NCI-H1694 treated with DMSO at 0.1 percent for 48 hours (cell line): ENCODE measurements at regions not wholly inside any gene's neighbourhood (a gene's known extent, or its start where the extent isn't known, plus 50 kb on each side); places are given as distances from the start of the nearest gene placed in this dataset.
A peak's percentile ranks its signal among the peaks of the same experiment; 100 is the strongest.
"Not testable (repeated sequence)": the region's sequence is repeated elsewhere in the genome, so short reads cannot be mapped to it uniquely, and the experiment has no call there.

ENCODE experiments used
- DNase-seq: peaks from one replicate; lab custom pipeline; 2025; lab: John Stamatoyannopoulos, UW

DNA sequence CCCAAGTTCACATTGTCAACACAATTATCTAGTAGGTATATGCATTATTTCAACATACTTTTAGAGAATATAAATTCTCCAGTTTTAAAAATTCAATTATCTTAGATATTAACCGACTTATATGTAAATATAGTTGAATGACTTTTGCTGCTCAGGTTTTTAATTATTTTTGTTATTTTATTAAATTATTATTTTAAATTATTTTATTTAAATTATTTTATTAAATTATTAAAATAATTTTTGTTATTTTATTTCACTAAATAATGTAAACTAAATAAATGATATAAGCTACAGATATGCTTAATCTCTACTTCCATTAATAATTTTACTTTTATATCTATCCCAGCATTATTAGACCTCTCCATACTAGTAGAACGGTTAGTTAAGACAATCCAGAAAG is 544.3 kb upstream of the ARRDC3 start:
- no peak for DNase-seq

DNA sequence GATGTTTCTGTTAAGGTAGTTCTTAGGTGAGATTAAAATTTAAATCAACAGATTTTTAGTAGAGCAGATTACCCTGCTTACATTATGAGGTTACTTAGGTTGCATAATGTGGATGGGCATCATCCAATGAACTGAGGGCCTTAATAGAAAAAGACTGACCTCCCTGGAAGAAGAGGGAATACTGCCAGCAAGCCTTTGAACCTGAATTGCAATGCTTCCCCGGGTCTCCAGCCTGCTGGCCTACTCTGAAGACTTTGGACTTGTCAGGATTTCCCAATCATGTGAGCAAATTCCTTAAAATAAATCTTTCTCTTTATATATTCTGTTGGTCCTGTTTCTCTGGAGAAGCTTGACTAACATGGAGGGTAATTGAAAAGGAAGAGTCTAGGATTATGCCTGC is 542.1 kb upstream of the ARRDC3 start:
- DNase-seq: no peak

DNA sequence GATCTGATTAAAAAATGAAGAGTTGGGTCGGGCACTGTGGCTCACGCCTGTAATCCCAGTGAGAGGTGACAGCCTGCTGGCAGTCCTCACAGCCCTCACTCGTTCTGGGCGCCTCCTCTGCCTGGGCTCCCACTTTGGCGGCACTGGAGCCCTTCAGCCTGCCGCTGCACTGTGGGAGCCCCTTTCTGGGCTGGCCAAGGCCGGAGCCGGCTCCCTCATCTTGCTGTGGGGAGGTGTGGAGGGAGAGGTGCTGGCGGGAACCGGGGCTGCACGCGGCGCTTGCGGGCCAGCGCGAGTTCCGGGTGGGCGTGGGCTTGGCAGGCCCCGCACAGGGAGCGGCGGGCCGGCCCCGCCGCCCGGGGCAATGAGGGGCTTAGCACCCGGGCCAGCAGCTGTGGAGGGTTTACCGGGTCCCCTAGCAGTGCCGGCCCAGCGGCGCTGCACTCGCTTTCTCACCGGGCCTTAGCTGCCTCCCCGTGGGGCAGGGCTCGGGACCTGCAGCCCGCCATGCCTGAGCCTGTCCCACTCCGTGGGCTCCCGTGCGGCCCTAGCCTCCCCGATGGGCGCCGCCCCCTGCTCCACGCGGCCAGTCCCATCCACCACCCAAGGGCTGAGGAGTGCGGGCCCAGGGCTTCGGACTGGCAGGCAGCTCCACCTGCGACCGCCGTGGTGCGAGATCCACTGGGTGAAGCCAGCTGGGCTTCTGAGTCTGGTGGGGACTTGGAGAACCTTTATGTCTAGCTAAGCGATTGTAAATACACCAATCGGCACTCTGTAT is 534.1 kb upstream of the ARRDC3 start:
- DNase-seq: not testable (repeated sequence)

DNA sequence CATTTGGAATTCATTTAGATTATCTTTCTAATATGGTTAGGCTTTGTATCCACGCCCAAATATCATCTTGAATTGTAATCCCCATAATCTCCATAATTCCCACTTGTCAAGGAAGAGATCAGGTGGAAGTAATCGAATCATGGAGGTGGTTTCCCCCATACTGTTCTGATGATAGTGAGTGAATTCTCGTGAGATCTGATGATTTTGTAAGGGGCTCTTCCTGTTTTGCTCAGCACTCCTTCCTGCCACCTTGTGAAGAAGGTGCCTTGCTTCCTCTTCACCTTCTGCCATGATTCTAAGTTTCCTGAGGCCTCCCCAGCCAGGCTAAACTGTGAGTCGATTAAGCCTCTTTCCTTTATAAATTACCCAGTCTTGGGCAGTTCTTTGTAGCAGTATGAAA is 527.5 kb upstream of the ARRDC3 start:
- no peak for DNase-seq

DNA sequence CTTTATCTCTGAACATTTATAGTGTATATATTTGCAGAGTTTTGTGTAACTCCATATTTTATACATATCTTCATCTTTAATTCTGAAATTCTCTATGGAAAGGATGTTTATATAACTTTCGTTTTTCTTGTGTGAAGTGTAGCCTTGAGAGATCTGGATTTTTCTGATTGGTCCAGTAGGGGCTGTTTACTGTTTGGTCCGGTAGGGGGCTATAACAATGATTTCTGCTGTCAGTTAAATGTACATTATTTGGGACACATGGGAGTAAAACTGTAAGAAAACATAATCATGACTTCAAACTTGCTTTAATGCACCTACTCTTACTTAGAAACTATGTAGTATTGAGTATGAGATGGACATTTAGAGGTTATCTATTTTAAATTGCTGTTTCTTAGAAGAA is 527.1 kb upstream of the ARRDC3 start:
- no peak for DNase-seq

DNA sequence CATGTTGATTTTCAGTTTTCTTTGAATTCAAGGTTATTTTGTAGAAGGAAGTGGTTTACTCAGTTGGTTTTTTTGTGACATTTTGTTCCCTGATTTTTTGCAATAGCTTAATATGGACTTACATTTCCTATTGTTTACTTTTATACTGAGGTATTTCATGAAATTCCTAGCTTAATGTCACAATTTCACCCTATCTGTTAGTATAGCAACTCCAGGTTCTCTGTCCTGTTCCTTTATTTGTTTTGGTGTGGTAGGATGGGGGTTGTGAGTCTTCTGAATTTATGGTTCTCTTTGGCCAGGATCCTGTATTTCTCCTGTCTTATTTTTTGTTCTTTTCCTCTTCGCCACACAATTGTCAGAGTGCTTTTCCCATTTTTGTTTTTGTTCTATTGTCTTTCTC is 523.4 kb upstream of the ARRDC3 start:
- DNase-seq: no peak

DNA sequence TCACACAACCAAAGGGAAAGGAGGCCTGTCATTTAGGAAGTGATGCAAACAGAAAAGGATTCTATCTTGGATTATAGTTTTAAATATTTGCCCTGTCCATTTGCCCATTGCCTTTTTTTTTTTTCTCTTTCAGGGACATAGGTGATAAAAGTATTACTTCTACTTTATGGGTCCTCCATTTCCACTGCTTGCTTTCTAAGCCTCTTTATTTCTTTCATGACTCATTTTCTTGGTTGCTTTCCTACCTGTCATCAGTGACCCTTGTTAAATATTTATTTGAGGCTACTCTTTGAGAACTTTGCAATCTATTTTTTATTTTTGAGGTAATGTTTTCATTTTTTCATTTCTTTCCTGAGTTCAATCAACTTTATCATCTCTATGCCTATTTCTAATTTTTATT is 522.9 kb upstream of the ARRDC3 start:
- DNase-seq: no peak

DNA sequence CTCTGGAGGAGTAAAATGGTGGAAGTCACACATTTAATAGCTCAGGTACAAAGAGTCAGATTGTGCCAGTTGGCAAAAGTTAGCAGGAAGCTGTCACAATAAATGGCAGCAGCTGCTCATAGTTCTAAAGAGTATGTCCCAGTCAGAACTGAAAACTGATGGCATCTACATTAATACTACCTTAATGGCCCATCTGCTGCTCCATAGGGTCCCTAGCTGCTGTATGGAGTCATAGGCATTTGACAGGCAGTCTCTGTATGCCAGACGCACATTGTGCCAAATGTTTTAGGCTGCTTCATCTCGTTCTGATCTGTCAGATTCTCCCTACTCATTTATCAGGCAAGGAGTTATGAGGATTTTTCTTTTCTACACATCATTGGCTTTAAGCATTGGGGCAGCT is 515.8 kb upstream of the ARRDC3 start:
- DNase-seq: peak; percentile 95

DNA sequence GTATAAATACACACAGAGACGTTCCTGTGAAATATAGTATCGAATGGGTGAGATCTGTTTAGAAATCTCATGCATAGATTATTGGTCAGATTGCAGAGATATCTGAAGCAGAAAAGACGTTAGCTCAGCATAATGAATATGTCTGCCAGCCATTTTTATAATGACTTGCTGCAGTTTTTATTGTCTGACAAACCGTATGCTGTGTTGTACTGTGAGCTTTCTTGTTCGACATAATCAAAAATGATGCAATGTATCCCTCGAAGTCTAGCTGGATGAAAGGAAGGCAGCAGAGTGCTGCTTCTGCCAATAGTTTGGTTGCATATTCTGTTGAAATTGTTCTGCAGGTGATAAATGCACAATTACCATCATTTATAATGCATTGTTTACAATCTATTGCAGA is 514.9 kb upstream of the ARRDC3 start:
- DNase-seq: peak; percentile 2

DNA sequence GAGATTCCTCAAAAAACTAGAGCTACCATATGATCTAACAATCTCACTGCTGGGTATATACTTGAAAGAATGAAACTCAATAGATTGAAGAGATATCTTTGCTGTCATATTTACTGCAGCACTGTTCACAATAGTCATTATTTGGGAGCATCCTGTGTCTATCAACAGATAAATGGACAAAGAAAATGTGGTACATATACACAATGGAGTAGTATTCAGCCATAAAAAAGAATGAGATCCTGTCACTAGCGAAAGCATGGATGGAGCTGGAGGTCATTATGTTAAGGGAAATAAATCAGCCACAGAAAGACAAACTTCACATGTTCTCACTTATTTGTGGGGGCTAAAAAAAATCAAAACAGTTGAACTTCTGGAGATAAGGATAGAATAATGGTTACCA is 505.7 kb upstream of the ARRDC3 start:
- DNase-seq: no peak

DNA sequence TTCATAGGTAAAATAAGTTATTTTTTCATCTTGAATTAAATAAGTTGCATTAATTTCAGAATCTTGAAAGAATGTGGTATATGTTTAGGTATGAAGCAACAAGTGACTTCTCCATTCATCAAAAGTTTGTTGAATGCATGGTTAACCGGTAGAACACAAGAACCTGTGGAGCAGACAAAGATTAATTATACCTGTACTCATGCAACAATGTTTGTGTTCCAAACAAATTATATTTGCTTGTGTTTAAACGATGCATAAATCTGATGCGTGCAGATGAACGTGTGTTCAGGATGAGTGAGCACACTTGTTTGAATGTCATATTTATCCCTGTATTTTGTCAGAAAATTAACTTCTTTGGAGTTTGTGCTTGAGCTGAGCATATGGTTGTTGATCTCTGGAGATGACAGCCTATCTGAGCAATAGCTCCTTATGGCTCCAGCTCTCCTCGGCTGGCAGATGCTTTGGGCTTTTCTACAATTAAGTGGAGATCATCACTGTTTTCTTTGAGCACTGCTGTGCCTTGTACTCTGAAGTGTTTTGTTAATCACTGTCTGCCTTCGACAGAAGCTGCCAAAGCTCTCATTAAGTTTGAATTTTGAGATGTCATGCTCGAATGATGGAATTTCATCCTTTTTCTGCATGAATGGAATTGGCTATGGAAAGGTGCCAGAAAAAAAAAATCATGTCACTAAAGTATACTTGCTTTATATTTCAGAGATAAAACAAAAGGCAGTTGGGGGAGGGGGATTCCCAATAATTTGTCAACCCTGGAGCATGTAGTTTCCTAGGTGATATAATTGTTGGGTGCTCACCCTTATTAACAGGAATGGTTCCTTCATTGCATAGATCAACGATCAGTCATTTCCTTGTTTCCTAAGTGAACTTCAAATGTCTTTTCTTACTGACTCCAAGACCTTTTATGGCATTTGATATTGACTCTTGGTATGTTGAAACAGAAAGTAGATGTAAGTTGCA is 502.5 kb upstream of the ARRDC3 start:
- peak; percentile 79 for DNase-seq

DNA sequence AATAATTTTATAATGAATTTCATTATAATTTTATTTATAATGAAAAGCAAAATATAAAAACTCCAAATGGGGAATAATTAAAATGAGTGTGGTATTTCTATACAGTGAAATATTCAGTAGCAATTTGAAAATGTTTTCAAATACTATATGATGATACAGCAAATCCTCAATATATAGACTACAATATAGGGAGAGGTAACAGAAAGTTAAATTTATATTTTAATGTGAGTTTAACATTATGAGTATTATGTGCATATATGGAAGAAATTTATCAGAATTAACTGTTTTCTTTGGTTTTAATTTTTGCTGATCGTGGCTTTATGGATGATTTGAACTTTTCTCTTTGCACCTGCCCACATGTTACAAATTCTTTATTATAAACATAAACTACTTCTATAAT is 500.9 kb upstream of the ARRDC3 start:
- DNase-seq: no peak

DNA sequence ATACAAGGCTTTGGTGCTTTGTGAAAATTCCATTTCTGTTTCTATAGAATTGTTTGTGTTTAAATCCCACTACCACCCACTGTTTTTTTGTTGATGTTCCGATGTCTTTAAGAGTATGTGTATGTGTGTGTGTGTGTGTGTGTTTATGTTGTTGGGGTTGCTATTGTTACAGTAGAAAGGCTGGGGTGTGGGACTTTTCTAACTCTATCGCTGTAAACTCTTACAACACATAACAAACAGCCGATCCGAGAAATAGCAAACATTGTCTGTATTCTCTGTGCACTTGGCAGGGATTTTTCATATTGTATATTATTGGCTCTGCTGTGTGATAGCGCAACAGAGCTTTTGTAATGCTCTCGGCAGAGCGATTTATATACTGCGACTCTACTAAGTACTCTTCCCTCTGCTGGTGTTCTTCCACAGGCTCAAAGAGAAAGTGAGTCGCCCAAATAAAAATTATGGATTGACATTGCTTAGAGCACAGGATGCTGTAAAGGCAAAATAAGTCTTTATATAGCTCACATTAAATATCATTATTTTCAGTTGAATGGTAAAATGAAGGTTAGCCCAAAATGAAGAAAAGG is 492.2 kb upstream of the ARRDC3 start:
- no peak for DNase-seq

DNA sequence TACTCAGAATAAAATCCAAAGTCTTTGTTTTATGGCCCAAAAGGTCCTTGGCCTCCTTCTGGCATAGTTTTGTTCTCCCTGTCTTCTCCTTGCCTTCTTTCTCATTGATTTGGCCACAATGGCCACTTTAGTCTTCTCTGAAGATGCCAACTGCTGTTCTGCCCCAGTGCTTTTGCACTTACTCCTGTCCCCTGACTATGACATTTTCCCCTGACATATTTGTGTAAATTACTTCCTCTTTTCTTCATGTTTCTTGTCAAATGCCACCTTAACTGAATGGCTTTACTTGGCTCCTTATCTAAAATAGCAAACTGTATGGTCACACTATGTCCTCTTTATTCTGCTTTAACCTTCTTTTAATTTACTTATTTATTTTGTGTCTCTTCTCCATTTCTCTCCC is 484.7 kb upstream of the ARRDC3 start:
- no peak for DNase-seq

DNA sequence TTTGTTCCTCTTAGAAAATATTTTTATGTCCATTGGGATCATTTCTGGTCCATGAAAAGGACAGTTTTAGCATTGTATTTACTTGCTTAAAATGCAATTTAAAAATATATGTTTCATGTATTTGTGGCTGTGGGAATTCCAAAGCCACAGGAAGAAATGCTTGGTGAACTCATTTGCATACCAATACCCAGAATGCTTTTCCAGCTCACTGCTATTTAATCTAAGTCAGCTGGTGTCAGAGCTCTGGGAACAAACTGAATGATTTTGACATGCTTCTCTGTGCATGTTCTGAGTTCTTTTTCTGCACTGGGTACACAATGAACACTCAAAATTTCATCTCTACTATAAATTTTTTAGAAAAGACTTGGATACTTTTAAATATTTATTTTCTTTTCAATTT is 482.8 kb upstream of the ARRDC3 start:
- no peak for DNase-seq

DNA sequence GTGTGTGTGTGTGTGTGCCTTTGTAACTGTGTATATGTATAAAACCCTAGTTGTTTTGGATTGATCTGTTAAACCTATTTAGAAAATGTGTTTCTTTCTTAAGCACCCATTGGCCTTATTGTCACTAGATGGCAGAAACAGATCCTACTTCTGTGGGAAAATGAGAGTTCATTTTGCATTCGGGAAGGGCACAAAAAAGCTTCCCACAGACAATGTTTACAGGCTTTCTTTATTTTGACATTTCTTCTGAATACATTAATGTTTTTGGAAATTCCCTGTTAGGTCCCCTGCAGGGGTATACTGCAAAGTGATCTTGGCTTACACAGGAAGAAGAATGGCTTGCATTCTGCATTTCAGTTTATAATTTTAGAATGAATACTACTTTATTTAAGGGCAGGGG is 481.8 kb upstream of the ARRDC3 start:
- DNase-seq: no peak

DNA sequence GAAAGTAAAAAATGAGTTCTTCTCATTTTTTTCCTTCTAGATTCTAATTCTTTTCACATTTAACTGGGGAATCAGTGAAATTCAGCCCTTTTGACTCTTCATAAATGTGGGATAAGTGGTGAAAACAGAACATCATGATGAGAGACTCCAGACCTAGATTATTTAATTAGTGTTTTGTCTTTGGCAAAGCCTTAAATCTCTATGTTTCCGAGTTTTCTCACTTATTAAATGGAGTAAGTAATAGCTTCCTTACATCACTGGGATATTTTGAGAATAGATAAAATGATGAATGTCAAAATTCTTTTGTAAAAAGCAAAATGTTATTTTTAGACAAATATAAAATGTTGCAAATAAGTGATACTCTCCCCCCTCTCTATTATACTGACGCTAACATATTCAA is 468.6 kb upstream of the ARRDC3 start:
- DNase-seq: no peak

DNA sequence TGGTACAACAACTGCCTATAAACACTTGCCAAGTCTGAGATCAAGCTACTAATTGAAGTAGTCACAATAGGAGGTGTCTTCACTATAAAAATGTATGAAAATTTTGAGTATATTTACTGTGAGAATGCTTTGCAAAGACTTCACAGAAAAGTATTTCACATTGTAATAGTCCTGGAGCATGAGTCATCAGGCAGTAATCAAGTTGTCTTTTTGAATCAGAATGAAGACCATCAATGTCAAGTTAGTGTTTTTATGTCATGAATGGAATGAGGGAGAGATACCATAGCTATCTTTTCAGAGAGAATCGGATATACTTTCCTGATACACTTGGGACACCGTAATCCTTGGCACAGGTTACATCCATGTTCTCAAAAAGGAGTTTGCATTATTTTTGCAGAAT is 466.9 kb upstream of the ARRDC3 start:
- DNase-seq: no peak

DNA sequence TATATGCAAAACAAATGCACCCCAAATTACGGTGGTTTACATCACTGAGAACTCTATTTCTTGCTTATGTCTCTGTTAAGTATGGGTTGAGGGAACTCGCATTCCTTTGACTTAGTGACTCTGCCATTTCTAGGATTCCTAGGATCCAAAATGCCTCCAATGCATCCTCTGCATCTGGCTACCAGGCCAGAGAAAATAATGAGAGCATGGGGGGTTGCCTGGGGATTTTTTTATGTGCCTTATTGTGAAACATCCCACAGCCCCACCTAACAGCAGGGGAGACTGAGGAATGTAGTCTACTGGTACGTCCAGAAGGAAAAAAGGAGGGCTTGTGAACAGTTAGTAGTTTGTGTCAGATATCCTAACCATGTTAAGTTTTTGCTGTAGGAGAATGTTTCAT is 466.0 kb upstream of the ARRDC3 start:
- DNase-seq: no peak

DNA sequence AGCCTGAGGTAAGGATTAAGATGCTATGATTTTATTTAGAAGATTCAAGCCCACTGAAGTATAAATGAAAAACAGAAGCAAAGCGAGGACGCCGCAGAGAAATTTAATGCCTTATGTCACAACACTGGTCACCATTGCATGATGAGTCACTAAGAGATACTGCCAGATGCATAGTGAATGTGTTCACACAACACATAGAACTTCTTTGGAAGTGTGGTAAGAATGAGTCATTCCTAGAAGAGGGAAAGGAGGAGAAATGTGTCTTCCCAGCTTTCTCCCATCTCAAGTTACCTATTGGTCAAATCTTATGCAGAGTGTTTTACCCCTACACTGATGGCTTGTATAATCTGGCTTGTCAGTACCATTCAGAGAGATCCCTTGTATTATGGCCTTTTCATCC is 465.3 kb upstream of the ARRDC3 start:
- no peak for DNase-seq

DNA sequence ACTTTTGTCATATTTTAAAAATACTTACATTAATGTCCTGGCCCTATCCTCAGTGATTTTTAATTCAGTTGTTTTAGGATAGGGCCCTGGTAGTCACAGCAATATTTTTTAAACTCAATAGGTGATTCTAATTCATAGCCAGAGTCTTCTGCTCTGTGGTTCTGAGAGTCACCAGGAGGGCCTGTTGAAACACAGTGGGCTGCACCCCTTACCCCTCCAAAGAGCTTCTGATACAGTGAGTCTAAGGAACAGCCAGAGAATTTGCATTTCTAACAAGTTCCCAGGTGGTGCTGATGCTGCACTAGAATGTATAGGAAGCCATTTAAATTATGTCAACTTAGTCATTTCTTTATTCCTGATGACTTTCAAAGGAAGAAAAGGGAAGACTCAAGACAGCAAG is 458.3 kb upstream of the ARRDC3 start:
- DNase-seq: no peak

DNA sequence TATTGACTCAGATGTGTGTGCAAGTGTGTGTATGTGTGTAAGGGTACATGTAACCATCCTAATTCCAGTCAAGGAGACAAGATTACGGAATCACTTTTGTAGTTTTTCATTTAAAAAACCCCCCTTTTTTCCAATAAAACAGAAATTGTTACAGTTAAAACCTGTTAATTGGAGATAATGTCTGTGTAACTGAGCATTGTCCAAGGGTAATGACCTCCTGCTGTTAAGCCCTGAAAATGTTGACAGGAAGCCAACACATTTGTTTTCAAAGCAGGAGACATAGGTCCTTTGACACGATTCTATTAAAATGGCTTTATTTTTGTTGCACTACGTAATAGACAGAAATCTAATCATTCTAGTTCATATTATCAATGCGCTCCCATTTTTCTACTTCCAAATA is 457.3 kb upstream of the ARRDC3 start:
- DNase-seq: no peak

DNA sequence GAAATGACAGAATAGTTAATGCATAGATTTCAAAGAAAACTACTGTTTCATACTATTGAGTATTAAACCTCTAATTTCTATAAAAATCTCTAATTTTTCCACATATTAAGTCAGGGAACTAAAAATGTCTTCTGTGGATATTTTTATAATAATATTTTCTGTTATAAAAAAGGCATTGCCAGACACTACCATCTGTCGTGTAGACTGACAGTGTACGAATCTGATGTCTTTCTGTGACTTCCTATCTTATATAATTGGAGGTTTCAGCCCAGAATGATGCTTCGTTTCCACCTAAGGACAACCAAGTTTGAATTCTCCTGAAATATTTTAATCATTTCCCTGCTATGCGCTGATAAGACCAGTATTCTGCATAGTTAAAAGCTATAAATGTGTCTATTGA is 456.6 kb upstream of the ARRDC3 start:
- DNase-seq: peak; percentile 7
